Uterus (tissue), 3 donors: ENCODE measurements at regions not wholly inside any gene's neighbourhood (a gene's known extent, or its start where the extent isn't known, plus 50 kb on each side); places are given as distances from the start of the nearest gene placed in this dataset.
A peak's percentile ranks its signal among the peaks of the same experiment; 100 is the strongest.

ENCODE experiments used
- DNase-seq, 2 donors: peaks; one replicate each; pipeline ENCODE4 v3.0.0-alpha.2; 2019 to 2020
- H3K27ac ChIP-seq, 2 donors: fragments of 200-600 bp; sonication (generic); 1 replicate in 1 of 2; 2 replicates in 1 of 2; pipeline ENCODE4 v1.5.1; 2016 to 2018
- H3K27me3 ChIP-seq, 2 donors: fragments of 200-600 bp; sonication (generic); one replicate each; pipeline ENCODE4 v1.5.1; 2018 to 2019; ENCODE audit warnings: control low read depth in 1 of 2
- H3K36me3 ChIP-seq, 2 donors: fragments of 200-600 bp; sonication (generic); one replicate each; pipeline ENCODE4 v1.5.1; 2019; ENCODE audit warnings: control low read depth in 1 of 2
- H3K4me1 ChIP-seq, 2 donors: fragments of 200-600 bp; sonication (generic); one replicate each; pipeline ENCODE4 v1.5.1; 2018 to 2019; ENCODE audit warnings: control low read depth in 1 of 2
- H3K4me3 ChIP-seq, 2 donors: fragments of 200-600 bp; sonication (generic); 1 replicate in 1 of 2; 2 replicates in 1 of 2; pipeline ENCODE4 v1.5.1; 2018 to 2019; ENCODE audit warnings: mild to moderate bottlenecking in 1 of 2
- H3K9me3 ChIP-seq, 2 donors: fragments of 200-600 bp; sonication (generic); one replicate each; pipeline ENCODE4 v1.5.1; 2019; ENCODE audit warnings: control low read depth in 1 of 2
- CTCF ChIP-seq, 4 experiments: fragments of 200-600 bp in 2 of 4; fragments of 450-650 bp in 2 of 4; sonication (generic) in 2 of 4; IDR thresholded peaks; one replicate each; pipeline ENCODE4 v1.5.1; 2016 to 2019; ENCODE audit warnings: antibody characterized with exemption in 4 of 4, mild to moderate bottlenecking in 2 of 4, moderate library complexity in 1 of 4
- POLR2A ChIP-seq, 2 donors: fragments of 450-650 bp; IDR thresholded peaks; one replicate each; pipeline ENCODE4 v1.6.1; 2016; ENCODE audit warnings: antibody characterized with exemption in 2 of 2, mild to moderate bottlenecking in 1 of 2, moderate library complexity in 1 of 2
- intact Hi-C: fragments of 100-400 bp; cut with DNase I; formaldehyde crosslinking; loops from one replicate; pipeline ENCODE4 v1.15.1; 2023; ENCODE audit warnings: low total_unique reads
- donor health status: DM: yes; HTN: yes; CAD: no.

GRCh38 chr9:33714989-33715388 lies 80.4 kb upstream of the PRSS3 start:
- TF ChIP-seq CTCF (IDR thresholded peaks at IDR 0.05), result no peak
- no peak for TF ChIP-seq POLR2A (IDR thresholded peaks at IDR 0.05)
- Histone ChIP-seq H3K4me3 (no peak overlapping the region), H3K36me3 (no peaks in the 10 kb centered on the region), H3K27ac (no peak overlapping the region), H3K9me3 (no peaks in the 10 kb centered on the region), H3K4me1 (no peaks in the 10 kb centered on the region), H3K27me3 (no peaks in the 10 kb centered on the region)
- no peak for DNase-seq
- intact Hi-C loops, result no loop called here

GRCh38 chr9:33718987-33719386 lies 76.4 kb upstream of the PRSS3 start:
- Histone ChIP-seq H3K4me3 (no peak overlapping the region), H3K27me3 (no peaks in the 10 kb centered on the region), H3K4me1 (peaks cover 0 to 3% of the 10 kb centered on the region in 2 donors), H3K36me3 (no peaks in the 10 kb centered on the region), H3K27ac (no peak overlapping the region), H3K9me3 (no peaks in the 10 kb centered on the region)
- TF ChIP-seq POLR2A (IDR thresholded peaks at IDR 0.05) (no peak), CTCF (IDR thresholded peaks at IDR 0.05) (no peak)
- no peak for DNase-seq
- intact Hi-C loops, result no loop called here

GRCh38 chr9:33719581-33720374 lies 75.6 kb upstream of the PRSS3 start:
- H3K9me3 ChIP-seq, result no peaks in the 10 kb centered on the region
- H3K4me1 ChIP-seq, result peaks cover 0 to 3% of the 10 kb centered on the region in 2 donors
- TF ChIP-seq POLR2A (IDR thresholded peaks at IDR 0.05) (no peak), CTCF (IDR thresholded peaks at IDR 0.05) (peak in 1 of 4 experiments; percentile 15)
- no peaks in the 10 kb centered on the region for H3K27me3 ChIP-seq
- no peak overlapping the region for H3K27ac ChIP-seq
- no peak overlapping the region for H3K4me3 ChIP-seq
- intact Hi-C loops, result loop anchor here (10.0 kb wide), 1 partner anchor 95 kb away; no protein-coding TSS in a partner anchor
- no peaks in the 10 kb centered on the region for H3K36me3 ChIP-seq
- DNase-seq, result no peak

- H3K4me1 ChIP-seq, result peaks cover 0 to 3% of the 10 kb centered on the region in 2 donors
- H3K27me3 ChIP-seq, result no peaks in the 10 kb centered on the region
- intact Hi-C loops, result loop anchor here (10.0 kb wide), 1 partner anchor 97 kb away; no protein-coding TSS in a partner anchor
These were observed 73.5 kb upstream of the PRSS3 start for GRCh38 chr9:33721674-33722358.

More at GRCh38 chr9:33721674-33722358, 73.5 kb upstream of the PRSS3 start:
- H3K9me3 ChIP-seq, result no peaks in the 10 kb centered on the region
- TF ChIP-seq POLR2A (IDR thresholded peaks at IDR 0.05) (peak in 1 of 2 donors; percentile 19), CTCF (IDR thresholded peaks at IDR 0.05) (peak; percentile 98 to 100 (median 99))
- H3K4me3 ChIP-seq, result no peak overlapping the region
- H3K27ac ChIP-seq, result no peak overlapping the region
- DNase-seq, result peak; percentile 73 to 82
- no peaks in the 10 kb centered on the region for H3K36me3 ChIP-seq
